Activated T-cell treated with anti-CD3 and anti-CD28 coated beads, Interleukin-2, amount 50 U/mL, for 1 hour (primary cell): ENCODE measurements at regions not wholly inside any gene's neighbourhood (a gene's known extent, or its start where the extent isn't known, plus 50 kb on each side); places are given as distances from the start of the nearest gene placed in this dataset.

Experiments
- DNase-seq: peaks from one replicate; pipeline ENCODE4 v3.0.0-alpha.2; 2020

GRCh38 chr9:675697-676370 is 165.7 kb upstream of the DMRT1 start:
- no peak for DNase-seq

DNA sequence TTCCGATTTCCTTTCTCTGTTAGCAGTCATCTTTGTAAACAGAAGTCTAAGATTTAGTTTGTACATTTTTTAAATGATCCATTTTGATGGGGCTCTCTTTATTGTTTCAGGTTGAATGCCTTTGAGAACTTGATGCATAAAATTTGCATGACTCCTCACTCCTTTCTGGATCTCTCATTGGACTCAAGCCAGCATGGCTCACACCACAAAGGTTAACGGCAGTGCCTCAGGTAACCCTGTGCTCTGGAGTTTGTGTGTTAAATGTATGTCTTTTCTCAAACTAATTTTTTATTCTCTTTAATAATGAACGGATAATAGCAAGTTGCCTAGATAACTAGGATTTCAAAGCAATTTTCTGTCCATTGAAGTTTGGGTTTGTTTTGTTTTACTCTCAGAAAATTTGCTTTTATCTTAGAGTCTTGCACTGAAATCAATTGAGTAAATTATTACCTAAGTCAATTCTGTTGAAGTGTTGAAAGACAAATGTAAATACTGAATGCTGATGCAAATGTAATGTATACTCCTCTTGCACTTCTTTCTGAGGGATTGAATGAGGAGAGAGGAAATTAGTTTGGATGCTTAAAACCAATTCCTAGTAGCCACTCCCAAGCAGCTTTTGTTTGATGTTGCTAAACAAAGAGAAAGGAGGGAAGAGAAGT is 164.6 kb upstream of the DMRT1 start:
- DNase-seq = no peak

- no peak for DNase-seq
These were observed 163.9 kb upstream of the DMRT1 start for GRCh38 chr9:677461-678097.

DNA sequence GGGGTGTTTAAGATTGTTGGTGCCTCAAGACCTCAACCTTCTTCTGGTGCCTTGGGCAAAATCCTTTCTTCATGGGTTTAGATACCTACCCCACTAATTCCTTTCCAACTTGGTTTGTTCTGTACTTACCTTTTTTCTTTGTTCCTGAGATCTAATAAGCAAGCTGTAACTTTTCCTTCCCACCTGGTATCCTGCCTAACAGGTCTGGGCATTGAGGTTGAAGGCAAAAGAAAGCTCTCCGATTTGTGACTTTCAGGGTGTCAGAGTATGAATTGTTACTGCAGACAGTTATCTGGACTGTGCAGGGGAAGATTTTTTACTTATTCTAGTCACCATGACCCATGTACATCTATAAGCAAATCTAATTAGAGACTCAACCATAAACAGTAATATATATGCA is 162.6 kb upstream of the DMRT1 start:
- DNase-seq = no peak

GRCh38 chr9:679462-679861 is 162.0 kb upstream of the DMRT1 start:
- DNase-seq = no peak

DNA sequence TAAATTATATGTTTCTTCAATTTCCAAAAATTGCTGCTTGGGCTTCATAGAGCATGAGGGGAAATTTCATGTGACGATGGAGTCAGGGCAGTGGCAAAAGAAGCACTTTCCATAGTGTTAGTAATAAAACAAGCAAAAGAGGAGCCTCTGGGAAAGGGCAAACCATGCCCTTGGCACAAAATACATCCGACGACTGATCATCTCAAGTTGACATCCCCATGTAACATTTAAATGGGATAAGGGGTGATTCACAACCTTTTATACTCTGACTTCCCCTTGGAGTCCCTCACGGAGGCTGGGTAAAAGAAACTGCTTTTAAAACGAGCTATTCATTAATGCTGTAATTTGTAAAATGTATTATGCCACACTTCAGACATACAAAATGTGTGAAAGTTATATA is 161.4 kb upstream of the DMRT1 start:
- no peak for DNase-seq

- DNase-seq = no peak
These were observed 158.6 kb upstream of the DMRT1 start for GRCh38 chr9:682633-683508.

GRCh38 chr9:683509-684021 is 157.9 kb upstream of the DMRT1 start:
- no peak for DNase-seq

GRCh38 chr9:684054-684890 is 157.2 kb upstream of the DMRT1 start:
- DNase-seq = no peak

DNA sequence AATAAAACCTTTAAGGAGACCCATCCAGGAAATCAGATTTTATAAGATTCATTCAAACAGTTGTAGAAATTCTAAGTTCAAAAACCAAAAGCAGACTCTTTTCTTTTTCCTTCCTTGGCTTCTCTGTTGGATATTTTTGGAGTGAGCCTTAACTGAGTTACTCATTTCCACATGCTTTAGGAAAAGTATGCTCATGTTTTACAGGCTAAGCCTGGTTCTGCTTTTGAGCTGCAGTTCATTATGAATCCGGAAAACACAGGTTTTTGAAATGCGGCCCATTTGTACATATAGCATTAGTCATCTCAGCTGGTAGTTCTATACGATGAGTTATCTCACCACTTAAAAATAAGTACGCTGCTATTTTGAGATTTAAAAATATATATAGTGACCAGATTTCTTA is 156.6 kb upstream of the DMRT1 start:
- no peak for DNase-seq

DNA sequence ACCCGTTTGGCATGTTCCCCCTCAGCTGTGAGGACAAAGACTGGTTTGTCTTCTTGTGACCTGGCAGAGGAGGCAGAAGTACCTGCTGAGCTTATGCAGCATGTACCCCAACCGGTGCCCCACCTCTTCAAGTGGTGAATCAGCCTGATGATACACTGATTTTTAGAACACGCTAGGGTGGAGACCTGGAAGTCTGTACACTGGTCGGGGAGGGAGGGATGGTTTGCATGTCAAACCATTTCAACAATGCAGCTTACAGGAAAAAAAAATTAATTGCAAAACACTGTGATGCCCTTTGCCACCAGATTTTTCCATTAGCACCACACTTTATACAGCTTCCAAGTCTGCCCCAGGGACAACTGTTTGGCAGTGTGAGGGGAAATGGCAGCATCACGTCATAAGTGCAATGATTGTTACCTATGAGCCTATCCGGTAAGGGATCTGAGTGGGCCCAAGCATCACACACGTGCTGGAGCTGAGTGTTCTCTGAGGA is 155.1 kb upstream of the DMRT1 start:
- DNase-seq = no peak

- no peak for DNase-seq
These were observed 154.3 kb upstream of the DMRT1 start for GRCh38 chr9:687034-687785.

- no peak for DNase-seq
These were observed 153.5 kb upstream of the DMRT1 start for GRCh38 chr9:687994-688393.

GRCh38 chr9:690517-691111 is 150.9 kb upstream of the DMRT1 start:
- DNase-seq = no peak

DNA sequence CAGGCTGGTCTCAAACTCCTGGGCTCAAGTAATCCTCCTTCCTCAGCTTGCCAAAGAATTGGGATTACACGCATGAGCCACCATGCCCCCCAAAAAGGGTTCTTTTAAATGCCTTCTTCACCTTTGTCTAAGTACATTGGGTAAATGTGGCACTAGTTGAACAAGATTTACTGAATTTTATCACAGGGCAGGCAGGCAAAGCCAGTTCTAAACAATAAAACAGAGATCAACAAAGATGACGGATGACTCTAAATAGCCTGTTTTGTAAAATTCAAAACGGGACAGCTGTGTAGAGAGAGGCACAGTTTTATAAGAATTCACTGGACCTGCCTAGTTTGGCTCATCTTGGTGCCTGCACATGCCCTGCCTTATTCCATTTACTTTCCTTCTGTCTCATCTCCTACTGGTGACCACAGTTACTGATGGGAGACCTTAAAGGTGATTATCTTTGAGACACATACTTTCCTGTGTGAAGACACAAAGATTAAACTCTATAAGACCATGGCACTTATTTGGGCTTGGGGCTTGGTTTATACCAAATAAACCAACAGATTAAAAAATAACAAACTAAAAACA is 149.6 kb upstream of the DMRT1 start:
- DNase-seq = no peak

GRCh38 chr9:692636-693129 is 148.8 kb upstream of the DMRT1 start:
- DNase-seq = no peak

- DNase-seq = no peak
These were observed 148.1 kb upstream of the DMRT1 start for GRCh38 chr9:693201-694091.

DNA sequence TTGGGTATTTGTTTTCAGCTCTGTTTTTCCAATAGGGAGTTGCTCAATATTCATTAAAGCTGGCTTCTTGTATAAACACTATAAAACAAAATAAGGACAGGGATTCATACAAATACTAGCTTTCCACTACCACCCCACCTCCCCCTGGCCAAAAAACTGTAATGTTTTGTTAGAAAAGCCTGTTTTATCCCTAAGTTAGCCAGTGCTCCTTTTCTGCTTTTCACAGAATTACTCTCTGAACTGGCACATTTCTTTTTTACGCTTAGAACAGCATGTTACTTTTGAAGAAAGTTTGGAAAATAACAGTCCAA is 147.4 kb upstream of the DMRT1 start:
- no peak for DNase-seq

- no peak for DNase-seq
These were observed 146.9 kb upstream of the DMRT1 start for GRCh38 chr9:694403-695154.
